A204.1 (cell line): ENCODE measurements at regions not wholly inside any gene's neighbourhood (a gene's known extent, or its start where the extent isn't known, plus 50 kb on each side); places are given as distances from the start of the nearest gene placed in this dataset.

ENCODE experiments used
- FAIRE-seq: peaks from 2 replicates; lab custom pipeline; 2012; peaks lifted over from hg19 to GRCh38; lab: Jason Lieb, UNC

DNA sequence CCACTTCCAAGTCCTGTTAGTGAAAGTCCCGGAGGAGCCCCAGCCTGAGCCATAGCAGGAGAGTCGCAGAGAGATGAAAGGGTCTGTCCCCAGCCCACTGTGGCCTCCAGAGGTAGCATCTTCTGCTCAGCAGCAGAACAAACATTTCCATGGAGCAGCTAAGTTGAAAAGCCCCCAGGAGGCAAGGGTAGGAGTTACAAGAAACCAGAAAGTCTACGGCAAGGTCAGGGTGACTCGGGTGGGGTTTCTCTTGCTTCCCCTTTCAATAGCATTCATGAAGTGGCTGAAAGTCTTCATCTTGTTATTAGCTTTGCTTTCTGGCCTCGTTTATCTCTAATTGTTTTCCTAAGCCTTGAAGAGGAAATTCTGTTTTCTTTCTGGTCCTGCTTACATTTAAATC is 151.2 kb upstream of the DIO3 start:
- no peak for FAIRE-seq

DNA sequence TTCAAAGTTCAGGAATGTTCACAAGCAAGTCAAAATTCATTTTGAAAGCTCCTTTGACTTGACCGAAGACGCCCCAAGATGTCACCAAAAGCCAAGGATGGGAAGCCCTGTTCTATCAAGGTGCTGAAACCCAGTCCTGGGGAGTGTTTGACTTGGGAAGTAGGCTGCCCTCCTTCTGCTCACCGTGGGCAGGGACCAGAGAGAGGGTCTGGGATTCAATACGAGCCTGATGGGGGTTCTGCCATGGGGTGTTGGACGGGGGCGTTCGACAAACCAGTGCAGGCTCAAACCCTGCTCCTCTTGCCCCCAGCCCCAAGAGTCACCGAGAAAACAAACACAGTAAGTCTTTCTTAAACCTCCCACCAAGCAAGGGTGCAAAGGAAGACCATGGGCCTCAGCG is 150.1 kb upstream of the DIO3 start:
- no peak for FAIRE-seq

DNA sequence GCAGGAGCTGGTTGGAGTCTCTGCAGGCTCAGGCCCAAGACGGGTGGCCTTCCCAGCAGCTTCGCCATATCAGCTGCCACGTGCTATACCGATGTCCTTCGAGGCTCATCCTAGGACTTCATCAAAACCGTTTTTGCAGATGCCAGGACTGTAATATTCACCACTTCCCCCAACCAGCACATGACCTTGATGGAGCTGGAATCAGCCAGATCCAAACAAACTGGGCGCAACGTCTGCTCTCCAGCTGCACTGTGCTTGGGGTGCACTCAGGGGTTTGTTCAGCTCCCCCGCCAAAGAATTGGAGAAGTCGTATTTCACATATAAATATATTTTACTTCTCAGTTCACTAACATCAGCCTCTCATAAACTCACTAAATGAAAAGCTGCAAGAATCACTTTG is 149.5 kb upstream of the DIO3 start:
- no peak for FAIRE-seq

DNA sequence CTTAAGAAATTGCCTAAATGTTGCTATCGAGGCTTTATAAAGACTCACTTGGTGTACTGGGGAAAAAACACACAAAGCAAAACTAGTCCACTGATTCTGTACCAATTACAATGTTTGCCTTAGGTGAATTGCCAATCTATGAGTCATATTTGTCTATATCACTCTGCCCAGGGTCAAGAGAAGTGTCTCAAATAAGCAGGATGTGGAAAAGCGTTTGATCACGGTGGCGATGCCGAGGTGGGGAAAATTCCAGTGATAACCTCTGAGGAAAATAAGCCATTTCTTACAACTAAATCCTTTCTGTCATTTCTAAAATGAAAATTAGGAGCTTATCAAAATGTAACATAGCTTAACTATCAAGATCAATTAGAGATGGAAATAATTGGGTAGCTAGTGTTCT is 148.6 kb upstream of the DIO3 start:
- no peak for FAIRE-seq

DNA sequence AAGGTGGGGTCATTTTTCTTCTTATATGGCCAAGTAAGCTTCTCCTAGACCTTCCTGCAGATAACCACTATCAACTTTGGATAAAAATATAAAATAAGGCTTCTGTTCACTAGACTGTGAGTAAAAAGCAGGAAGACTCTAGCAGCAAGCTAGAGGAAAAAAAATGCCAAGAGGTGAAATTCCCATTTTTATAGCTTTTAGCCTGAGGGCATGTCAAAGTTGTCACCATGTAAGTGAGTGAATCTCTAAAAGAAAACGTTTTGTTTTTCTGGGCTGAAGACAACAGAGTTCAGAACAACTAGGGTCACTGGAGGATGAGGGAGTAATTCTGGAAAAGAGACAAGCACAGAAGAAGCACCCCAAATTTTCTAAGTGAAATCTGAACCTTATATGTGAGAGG is 143.9 kb upstream of the DIO3 start:
- FAIRE-seq, result no peak

DNA sequence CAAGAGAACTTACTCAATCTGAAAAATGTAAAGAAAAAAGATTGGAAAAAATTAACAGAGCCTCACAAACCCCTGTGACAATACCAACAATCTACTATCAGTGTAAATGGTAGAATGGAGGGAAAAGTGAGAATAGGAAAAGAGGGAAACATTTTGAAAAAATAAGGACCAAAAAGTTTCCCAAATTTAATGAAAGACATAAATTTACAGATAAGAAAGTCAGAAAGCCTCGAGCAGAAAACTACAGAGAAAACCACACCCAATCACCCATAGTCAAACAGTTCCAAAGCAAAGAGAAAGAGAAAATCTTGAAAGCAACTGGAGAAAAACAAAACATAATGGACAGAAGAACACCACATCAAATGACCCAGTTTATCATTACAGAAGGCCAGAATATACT is 142.7 kb upstream of the DIO3 start:
- FAIRE-seq, result no peak

DNA sequence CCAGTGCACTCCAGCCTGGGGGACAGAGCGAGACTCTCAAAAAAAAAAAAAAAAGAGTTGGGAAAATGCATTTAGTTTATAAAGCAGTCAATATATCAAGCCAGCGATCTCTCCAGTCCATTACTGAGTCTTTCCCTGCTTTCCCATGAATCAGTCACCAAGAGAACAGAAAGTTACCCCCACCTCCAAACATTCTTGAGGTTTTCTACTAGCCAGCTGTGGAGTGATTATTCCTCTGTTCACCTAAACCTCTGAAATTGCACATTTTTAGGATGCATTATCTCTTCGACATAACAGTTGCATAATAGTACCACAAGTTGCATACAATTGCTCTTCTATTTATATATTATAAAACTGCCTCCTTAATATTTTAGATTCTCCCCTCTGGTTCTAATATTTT is 134.8 kb upstream of the DIO3 start:
- FAIRE-seq, result no peak

DNA sequence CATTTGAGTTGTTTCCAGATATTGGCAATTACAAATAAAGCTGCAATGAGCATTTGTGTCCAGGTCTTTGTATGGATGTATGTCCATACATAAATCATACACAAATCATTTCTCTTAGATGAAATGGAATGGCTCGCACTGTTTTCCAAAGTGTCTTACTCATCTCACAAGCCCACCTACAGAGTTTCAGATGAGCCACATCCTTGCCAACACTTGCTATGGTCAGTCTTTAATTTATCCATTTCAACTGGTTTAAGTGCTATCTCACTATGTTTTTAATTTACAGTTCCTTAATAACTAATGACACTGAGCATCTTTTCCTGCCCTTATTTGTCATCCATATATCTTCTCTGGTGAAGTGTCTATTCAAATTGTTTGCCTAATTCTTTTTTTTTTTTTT is 132.9 kb upstream of the DIO3 start:
- FAIRE-seq, result no peak

DNA sequence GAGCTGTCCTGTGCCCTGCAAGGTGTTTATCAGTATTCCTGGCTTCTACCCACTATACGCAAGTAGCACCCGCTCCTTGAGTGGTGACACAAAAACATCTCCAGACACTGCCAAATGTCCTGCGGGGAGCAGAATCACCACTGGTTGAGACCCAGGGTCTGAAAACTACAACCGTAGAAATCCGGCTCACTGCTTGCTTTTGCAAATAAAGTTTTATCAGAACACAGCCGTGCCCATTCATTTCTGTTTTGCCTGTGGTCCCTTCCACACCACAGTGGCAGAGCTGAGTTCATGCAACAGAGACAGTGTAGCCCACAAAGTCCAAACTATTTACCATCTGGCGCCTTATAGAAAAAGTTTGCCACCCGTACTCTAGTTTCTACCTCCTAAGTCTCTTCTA is 125.7 kb upstream of the DIO3 start:
- FAIRE-seq, result no peak

DNA sequence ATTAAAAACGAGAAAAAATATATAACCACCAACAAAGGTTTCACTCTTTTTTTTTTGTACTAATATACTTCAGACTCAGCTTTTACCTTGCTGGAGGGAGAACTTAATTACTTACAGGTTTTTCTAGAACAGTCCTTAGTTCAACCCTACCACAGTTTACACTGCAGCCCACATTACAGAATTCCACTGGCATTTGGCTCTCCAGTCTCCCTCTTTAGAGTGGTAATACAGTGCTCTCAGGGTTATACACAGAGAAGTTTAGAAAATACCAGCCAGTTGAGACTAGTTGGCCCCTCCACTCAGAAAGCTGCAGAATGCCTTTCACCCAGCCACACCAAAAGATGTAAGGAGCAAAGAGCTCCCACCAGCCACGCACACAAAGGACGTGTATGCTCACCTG is 122.3 kb upstream of the DIO3 start:
- FAIRE-seq, result no peak

DNA sequence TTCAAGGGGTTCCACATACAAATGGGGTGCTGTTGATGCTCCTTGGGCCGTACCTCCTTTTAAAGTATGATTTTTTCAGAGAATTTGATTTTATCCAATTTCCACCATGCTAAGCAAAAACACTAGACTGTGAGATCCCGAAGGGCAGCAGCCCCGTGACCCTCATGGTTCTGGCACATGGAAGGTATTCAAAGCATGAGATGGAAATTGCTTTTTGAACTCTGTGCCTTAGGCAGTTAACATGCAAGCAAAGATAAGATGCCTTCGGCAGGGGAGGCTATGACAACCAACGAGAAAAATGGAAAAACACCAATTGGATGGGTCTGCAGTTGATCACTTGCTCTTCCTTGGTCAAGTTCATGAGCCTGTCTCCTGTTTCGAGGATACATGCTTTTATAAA is 120.8 kb upstream of the DIO3 start:
- FAIRE-seq, result no peak

DNA sequence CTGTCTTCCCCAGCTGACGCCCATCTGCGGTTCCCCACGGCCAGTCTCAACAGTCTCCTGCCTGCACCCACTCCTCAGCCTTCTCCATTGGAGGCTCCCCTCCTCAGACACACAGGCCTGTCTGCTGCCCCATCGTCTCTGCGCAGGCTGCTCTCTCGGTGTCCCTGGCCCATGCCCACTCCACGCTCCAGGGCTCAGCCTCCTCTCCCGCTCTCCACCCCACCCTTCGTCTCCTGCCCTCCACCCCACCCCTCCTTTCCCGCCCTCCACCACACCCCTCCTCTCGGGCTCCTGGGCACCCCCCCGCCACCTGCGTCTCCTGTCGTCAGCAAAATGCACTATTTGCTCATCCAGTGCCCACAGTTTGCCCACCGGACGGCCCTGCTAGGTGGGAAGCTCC is 119.6 kb upstream of the DIO3 start:
- FAIRE-seq, result no peak

DNA sequence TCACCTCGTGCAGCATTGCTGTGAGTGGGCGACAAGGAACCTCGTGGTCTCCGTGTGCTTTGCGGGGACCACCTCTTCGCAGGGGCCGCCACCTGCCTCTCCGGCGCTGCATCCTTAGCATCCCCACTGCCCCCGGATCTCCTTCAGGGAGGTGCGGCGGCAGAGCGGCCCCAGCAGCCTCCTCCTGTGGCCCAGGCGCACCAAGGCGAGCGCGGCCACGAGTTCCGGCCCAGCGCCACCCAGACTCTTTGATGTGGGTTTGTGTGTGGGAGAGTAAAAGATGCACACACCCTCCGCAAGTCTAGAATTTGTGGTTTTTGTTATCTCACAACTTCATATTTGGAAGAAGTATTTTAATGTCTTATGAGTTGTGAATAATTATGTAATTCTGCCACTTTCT is 118.8 kb upstream of the DIO3 start:
- FAIRE-seq, result no peak

DNA sequence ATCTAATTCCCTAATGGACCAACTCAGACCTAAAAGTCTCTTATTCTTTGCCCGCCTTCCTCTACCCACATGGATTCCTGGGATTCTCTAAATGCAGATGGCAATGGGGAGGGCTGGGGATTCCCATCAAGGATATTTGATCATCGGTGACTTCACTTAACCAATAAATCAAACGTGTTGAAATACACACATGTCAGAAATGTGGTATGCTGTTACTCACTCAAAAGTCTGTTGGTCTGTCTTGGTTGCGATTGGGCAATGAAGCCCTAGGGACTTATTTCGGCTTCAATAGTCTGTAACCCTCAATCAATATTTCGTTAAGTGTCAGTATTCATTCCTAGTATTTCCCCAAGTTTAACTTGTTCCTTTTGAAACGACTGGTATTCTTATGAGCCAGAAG is 117.2 kb upstream of the DIO3 start:
- no peak for FAIRE-seq

DNA sequence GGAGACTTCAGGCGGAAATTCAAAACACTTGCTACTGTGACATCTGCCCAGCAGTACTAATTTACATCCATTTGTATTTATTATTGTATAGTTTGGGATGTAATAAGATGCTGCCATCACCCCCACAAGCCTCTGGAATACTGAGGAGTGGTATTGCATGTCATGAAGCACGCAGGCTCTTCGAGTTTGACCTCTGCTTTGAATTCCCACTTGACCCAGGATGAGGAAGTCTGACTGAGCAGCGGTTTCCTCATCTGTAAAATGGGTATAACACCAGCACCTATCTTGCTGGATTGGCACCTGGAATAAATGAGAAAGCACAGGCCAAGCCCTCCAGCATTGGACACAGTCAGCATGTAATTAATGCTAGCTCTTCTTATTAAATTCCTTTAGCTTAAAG is 116.0 kb upstream of the DIO3 start:
- no peak for FAIRE-seq

DNA sequence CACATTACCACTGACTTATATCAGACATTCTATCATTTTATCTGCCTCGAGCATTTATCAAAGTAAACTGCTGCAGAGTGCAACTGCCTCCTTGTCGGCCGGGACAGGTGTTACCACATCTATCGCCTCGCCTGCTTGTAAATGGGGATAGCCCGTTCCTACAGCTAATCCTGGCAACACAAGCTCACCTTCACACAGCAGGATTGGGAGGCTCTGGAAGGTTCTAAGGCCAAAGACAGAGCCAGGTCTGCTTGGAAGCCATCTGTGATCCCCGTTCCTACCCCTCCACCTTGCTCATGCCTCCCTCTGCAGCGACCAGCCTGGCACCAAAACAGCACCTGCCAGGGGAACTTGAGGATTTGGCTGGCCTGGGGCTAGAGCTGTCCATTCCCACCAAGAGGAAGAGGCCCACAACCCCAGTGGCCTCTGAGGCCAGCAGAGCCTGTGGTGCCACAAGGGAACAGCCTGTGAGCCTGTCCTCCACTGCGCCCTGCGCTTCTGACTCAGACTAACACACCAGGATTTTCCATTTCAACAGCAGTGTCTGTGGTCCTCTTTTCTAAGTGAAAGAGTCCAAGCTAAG is 114.8 kb upstream of the DIO3 start:
- no peak for FAIRE-seq

DNA sequence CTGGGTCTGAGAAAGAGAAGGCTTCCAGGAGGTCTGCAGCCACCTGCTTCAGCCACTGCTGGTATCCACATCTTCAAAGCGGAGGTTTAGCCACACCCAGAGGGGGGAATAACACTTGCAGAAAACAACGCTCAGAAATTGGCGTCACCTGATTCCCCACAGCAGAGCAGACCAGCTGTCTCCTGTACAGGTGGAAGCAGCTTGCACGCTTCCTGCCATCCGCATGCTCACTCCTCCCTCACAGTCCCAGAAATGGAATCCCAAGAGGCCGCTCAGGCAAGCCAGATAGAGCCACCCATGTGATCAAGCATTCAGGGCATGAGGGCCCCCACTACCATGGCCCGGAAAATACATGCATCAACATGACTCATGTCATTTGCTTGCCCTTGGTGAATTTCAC is 112.2 kb upstream of the DIO3 start:
- no peak for FAIRE-seq

DNA sequence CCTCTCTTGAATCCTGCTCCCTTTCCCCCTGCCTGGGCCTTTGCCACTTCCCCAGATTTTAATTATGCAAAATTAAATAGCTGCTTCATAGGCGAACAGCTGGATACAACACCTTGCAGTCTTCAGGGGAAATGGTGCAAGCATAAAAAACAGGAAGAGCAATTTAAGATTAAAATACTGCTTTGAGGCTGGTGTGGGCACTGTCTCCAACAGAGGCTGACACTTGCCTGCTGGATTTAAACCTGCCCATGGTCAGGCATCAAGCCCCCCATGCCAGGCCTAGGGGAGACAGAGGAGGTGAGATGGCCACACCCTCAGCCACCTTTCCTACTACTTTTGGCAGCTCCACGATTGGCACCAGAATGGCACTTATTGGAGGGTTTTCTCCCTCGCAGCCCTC is 110.1 kb upstream of the DIO3 start:
- FAIRE-seq, result no peak

DNA sequence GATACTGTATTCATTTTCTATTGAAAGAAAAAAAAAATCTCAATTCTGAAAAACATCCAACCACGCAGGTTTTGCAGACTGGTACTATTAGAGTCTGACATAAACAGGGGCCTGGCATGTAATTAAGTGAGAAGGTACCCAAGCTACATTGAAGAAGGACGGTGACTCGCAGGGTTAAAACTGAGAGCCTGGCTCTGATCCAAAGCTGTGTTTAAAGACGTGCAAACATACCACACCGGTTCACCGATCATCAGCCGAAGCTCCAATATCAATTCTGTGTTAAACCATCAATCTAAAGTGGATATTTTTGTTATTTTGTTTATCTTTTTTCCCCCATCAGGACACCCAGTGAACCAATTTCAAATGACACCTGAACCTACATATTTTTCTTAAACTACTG is 108.1 kb upstream of the DIO3 start:
- no peak for FAIRE-seq

DNA sequence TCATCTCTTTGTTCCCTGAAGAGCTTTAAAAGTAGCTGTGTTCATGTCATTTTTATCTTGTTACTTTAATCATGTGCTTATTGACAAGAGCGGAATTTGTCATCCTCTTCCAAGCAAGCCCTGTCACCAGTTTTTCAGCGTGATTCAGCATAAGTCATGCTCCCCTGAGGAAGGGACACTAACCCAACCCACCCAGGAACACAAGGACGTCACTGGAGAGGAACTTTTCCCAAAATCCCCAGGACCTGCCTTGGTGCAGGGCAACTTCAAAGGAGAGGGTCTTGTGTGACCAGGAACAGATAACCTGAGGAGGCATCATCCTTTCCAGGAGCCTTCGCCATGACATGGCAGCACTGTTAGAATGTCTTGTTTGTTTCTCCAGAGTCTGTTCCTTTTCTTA is 107.1 kb upstream of the DIO3 start:
- no peak for FAIRE-seq

DNA sequence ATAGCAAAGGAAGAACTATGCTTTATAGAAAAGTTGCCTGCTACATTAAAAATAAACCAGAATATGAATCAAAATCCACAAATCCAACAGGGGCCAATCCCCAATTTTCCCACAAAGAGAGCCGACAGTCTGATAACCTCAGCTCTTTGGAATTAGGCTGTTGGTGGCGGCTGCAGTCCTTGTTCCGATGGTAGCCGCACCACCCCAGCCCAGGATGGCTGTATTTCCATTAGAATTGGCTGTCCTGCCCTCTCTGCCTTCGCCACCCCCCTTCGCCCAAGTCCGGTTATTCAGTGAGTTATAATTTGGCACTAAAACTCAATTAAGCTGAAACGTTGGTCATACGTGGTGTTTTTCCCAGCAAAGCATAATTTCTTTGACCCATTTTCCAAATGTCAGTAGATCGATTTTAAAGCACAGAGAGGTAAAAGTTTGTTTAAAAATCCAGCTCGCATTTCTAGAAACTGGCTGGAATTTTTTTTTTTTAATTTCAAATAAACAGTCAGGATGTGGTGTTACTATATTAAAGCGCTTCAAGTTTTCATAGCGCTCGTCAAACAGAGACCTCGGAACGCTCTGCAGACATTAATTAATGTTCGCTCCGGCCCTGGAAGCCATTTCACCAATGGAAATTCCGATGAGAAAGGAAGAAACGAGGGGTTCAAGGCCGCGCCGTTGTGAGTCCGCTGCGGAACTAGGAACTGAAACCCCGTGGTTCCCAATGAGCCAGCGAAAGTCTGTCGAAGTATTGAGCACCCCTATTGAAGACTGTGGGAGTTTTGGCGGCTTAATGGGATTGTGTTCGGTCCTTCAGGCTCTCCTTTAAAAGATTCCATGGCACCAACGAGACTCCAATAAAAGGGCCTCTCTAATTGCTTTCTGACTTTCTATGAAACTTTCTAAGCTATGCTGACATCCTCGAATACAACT is 104.8 kb upstream of the DIO3 start:
- no peak for FAIRE-seq

DNA sequence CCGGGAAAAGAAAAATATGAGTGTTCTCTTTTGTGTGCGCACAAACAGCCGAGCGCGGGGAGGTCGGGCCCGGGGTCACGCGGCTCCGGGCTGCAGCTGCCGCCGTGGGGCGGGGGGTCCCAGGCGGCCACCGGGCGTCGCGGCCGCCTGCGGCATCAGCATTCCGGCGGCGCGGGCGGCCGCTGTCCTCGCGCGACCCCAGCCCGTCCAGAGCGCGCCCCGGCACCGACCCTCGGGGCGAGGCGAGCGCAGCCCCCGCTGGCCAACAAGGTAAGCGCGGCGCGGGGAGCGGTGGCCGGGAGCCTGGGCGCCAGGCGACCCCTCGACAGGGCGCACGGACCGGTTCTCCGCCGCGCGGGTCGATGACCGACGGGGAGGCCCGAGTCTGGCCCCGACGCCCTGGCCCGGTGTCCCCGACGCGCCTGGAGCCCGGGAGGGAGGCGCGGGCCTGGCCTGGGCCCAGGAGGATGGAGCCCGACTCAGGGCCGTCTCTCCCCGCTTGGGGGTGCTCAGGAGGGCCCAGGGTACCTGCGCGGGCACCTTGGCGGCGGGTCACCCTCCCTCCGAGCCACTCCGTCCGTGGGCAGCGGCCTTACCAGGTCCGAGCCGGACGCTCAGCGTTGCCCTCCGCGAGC is 103.9 kb upstream of the DIO3 start:
- no peak for FAIRE-seq

DNA sequence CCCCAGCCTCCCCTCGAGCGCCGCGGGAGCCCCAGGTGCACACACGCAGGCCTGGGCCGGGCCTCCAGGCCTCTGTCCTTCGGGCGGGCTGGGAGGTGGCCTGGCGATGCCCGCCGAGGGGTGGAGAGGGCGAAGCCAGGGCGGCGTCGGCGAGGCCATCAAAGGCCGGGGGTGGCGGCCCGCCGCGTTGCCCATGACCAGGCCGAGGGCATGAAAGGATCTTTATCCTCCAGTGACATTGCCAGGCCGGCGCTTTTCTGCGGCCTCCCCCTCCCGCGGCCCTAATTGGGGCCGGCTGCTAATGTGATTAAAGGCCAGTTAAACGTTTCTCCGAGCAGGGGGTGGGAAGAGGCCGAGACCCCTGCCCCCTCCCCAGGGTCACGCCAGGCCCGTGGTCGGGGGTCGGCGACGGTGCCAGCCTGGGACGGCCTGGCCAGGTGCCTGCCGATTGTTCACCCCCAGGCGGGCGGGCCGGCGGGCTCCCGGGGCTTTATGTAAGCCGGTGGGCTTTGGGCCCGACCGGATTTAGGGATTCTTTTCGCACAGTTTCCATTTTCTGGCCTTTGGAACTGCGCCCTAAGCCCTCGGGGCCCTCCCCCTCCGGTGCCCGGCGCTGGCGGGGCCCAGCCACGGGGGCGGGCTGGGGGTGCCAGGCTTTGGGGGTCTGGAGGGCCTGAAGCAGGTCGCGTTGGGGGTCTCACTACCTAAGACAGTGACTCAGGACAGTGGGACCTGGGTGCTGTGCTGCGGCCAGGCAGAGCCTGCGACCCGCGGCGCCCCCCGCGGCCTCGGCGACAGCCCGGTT is 103.2 kb upstream of the DIO3 start:
- FAIRE-seq, result no peak
